NCI-H187 treated with DMSO at 0.1 percent for 48 hours (cell line): ENCODE measurements at regions not wholly inside any gene's neighbourhood (a gene's known extent, or its start where the extent isn't known, plus 50 kb on each side); places are given as distances from the start of the nearest gene placed in this dataset.
"Not testable (repeated sequence)": the region's sequence is repeated elsewhere in the genome, so short reads cannot be mapped to it uniquely, and the experiment has no call there.

Experiments
- DNase-seq: peaks from one replicate; lab custom pipeline; 2025; lab: John Stamatoyannopoulos, UW

DNA sequence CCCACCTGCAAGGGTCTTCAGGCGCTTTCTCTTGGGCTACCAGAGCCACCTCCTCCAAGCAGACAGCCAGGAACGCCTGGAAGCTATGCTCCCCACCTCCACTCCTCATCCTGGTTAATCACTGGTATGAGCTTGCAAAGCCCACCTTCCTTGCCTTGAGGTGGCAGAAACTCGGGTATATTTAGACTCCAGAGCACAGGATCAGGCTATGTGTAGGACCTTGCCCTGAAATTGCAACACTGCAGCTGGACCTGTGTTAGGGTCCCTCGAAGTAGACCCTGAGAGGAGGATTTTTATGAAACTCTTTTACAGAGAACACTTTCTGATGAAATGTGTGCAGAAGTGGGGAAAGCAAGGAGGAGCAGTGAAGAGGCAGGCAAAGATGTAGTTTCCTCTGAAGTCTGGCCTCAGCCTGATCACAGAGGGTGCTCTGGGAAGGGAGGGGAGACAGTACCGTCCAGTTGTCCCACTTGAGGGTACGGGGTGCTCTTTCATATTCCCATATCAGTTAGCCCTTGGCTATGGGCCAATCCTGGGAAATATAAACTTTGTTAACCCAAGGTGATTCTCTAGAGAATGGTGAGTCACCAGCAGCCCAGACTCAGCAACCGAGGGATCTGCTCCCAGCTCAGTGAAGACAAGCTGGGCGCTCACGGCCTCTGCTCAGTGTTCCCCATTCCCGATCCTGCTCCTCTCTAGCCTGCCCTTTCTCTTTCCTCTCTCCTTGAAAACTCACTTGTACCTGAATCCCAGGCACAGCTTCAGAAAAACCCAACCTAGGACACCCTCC lies 157.9 kb downstream of the UQCRFS1 start:
- no peak for DNase-seq

DNA sequence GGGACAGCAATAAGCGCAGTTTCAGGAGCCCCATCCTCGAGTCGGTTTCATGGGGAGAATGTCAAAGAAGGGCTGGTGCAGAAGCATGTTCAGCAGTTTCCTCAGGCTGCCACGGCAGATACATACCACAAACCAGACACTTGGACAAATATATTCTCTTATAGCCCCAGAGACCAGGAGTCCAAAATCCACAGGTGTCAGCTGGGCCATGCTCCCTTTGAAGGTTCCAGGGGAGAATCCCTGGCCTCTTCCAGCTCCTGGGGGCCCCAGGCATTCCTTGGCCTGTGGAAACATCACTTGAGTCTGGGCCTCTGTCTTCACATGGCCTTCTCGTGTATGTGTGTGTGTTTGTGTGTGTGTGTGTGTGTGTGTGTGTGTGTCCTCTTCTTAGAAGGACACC lies 164.1 kb downstream of the UQCRFS1 start:
- no peak for DNase-seq

DNA sequence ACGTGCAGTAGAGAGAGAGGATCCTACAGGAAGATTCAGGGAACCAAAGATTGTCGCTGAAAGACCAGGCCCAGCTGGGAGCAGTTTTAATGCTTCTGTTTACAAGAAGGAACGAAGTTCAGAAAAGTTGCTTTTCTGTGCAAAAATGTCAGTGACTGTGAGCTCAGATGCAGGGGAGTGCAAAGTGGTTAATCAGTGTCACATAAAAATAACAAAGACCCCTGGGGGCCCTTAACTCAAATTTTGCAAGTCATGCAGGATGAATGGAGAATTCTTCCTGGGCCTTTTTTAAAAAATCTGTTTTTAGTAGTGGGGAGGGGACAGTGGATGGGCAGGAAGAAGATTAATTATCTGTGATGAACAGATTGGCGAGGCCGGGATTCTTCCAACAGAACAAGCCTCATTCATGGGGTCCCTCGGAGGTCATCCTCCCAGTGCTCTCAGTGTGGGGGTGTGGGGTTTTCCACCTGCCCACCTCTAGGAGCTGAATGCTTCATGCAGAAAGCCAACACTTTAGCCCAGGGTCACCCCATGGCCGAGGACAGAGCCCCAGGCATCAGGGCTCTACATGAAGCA lies 167.2 kb downstream of the UQCRFS1 start:
- DNase-seq, result no peak

DNA sequence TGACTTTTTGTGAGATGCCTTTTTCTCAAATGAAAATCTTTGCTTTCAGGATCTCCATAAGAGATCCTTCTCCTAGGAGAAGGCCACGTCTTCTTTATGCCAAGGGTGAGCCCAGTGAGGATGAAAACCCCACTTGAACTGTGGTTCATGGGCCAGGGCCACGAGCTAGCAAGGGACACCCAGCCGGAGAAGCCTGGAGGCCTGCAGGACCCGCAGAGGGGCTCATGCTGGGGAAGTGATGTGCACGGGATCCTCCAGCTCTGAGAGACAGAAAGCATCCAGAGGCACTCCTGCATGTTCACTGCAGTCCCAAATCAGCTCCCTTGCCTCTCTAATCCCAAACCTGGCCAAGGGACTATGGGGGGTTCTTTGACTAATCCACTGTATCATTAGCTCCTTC lies 168.9 kb downstream of the UQCRFS1 start:
- no peak for DNase-seq

DNA sequence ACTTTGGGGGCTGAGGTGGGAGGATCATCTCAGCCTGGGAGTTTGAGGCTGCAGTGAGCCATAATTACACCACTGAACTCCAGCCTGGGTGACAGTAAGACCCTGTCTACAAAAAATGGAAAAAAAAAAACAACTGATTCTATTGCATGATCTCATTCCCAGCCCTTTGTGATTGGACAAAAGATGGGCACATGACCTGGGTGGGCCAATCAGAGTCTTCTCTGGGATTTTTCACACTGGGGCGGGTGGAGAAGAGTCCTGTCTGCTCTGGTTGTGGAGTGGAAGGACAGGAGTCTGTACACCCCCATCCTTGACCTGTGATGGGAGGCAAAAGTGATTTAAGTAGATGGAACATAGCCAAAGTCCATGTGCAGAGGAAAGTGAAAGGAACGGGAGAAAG lies 170.5 kb downstream of the UQCRFS1 start:
- DNase-seq, result no peak

DNA sequence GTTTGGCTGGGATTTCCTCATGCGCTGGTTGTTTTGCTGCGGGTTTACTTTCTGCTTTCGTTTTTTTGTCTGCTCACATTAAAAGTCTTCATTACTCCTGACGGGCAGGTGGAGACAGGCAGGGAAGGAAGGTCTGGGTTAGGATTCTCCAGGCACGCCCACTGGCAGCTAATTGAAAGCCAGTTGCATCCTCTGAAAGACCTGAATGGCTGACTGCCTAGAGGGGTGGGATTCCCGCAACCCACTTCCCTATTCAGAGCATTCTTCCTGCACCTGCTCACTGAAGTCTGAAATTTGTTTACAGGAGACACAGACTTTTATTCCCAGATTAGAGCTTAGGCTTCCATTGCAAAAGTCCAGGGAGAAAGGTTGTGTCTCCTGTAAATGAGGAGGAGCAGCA lies 172.0 kb downstream of the UQCRFS1 start:
- no peak for DNase-seq

DNA sequence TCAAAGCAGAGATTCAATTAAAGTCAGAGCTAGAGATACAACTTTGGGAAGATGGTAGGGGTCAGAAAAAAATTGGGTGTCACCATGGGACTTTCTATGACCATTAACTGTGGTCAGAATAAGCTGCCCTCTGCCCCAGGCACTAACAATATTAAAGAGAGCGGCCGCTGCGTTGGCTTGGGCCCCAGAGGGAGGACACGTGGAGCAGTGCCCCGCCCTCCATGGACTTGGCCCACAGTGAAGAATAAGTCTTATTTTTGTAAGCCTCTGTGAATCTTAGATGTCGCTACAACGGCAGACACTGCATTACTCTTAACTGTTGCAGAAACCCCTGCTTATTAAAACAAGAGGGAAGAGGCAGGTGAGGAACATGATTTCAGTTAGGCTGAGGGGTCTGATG lies 172.7 kb downstream of the UQCRFS1 start:
- DNase-seq, result no peak

DNA sequence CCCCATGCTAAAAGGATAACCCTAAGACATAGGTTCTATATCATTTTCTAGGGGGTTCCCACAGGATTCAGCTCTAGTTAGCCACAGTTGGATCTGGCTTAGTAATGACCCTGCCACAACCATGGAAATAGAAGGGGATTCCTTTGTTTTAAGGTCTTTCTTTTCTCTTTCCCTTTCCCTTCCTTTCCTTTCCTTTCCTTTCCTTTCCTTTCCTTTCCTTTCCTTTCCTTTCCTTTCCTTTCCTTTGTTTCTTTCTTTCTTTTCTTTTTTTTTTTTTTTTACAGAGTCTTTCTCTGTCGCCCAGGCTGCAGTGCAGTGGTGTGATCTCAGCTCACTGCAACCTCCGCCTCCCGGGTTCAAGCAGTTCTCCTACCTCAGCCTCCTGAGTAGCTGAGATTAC lies 173.9 kb downstream of the UQCRFS1 start:
- not testable (repeated sequence) for DNase-seq

DNA sequence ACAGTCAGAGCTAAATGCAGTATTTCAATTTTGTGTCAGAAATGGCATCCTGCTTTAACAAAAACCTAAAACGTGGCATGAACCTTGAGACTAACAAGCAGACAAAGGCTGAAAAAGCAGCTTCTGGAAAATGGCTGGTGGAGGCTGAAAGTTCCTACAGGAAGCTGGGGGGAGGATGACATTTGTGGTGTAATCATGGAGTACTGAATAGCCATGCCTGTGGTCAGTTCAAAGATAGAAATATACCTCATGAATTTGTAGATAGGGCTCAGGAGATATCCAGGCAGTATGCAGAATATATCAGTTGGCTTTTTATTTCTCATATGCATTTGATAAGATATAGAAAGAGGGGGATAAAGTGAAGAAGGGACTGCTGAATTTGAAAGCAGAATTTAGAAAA lies 181.7 kb downstream of the UQCRFS1 start:
- DNase-seq, result no peak

DNA sequence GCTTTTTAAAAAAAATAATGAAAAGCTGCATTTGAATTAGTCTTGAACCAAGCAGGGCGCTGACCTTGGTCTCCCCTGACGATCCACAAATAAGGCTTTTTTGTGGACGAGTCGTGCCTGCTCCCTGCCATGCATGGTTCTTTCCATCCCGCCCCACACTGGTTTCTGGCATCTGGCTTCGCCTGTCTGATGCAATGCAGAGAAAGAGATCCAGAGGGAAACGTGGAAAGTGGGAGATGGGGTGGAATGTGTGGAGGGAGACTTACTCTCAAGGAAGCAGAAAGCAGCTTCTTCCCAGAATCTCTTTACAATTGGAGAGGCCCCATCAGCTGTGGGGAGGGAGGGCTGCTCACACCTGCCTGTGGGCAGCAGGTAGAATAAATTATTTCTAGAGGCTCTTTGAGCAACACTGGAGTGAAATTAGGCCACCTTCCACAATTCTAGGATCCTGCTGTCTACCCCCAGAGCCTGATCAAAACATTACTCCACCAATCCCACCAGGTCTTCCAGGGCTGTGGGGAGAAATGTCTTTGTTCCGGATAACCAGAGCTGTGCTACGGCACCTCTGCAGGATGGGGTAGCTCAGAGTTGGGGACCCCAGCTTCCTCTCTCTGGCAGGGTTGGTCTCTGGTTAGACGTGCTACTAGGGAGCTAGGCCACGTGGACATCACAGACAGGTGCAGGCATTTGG lies 183.5 kb downstream of the UQCRFS1 start:
- no peak for DNase-seq

DNA sequence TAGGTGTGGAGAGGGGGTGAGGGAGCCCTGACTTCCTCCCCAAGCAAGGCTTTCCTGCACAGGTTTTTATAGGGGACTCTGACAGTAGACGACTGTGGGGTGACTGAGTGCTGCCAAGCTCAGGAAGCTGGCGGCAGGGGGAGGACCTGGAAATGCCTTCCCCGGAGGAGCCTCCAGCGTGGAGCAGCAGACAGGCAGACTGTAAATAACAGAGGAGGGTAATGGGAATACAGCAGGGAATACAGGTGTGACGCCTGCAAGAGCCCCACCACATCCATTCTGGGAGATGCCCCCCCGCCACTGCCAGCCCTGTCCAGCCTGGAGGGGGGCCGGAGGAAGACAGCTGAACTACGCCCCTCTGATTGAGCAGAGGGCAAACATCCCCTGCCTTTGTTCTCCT lies 190.4 kb downstream of the UQCRFS1 start:
- no peak for DNase-seq

DNA sequence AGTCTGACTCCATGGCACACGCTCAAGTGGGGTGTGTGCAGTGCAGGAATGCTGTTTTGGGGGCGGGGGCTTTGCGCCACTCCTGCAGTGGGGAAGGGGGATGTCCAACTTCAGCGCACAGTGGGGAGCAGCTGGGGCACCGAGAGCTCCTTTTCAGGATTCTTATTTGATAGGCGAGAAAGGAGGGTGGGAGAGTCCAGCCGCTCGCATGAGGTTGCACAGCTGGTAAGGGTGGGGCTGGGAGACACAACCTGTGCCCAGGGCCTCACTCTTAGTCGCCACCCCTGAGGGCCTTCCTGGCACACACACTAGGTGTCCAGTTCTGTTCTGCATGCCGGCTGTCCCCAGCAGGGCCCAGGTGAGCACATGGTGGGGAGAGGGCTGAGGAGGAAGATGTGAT lies 190.8 kb downstream of the UQCRFS1 start:
- DNase-seq, result no peak

DNA sequence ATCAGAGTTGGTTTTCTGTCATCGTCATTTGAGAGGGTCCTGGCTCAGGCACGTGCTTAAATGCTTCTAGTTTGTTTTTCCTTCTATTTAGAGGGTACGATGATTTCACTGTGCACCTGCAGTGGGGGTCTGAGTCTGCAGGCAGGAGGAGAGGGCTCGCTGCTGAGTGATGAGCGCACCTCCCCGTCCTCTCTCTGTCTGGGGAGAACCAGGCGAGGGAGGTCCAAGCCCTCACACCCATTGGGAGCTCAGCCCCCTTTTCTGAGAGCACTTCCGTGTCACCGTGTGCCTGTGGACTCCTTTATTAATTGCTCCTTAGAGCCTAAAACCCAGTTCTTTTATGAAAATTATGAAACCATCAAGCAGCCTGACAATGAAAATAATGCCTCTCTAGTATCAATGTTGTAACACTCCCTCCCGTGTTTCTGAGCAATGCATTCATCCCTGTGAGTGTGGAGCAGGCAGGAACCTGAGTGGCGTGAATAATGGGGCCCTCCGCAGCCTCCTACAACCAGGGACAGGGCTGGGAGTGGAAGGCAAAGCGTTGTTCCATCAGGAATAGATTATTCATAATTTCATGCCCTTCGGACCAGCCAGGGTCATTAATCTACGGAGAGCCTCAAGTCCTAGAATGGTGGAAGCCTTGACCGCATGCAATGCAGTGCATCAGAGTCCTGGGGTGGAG lies 191.6 kb downstream of the UQCRFS1 start:
- DNase-seq, result no peak

DNA sequence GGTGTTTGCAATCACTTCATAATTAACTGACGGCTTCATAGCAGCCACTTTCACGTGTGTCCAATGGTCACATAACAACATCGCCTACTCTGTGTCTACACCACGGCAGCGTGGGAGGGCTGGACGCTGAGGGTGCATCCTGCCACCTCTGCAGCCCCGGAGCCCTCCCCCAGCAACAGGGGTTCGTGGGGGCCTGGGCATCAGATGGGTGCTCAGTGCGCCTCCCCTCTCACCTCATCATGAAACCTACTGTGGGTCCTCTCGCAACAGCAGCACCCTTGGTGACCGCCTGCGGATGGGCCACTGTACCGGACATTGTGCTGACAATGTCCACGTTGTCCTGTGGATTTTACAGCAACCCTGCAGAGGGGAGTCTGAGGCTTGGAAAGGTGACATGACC lies 193.5 kb downstream of the UQCRFS1 start:
- DNase-seq, result no peak

DNA sequence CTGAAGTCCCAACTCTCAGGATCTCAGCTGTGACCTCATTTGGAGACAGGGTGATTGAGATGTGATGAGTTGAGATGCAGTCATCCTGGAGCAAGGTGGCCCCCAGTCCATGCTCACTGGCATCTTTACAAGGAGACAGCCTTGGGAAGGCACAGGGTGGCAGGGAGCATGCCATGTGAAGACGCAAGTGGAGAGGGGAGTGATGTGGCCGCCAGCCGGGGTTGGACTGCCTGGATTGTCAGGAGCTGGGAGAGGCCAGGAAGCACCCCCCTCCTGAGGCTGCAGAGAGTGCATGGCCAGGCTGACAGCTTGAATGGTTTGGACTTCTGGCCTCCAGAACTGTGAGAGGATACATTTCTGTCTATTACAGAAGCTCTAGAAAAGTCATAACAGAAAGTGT lies 194.4 kb downstream of the UQCRFS1 start:
- no peak for DNase-seq

DNA sequence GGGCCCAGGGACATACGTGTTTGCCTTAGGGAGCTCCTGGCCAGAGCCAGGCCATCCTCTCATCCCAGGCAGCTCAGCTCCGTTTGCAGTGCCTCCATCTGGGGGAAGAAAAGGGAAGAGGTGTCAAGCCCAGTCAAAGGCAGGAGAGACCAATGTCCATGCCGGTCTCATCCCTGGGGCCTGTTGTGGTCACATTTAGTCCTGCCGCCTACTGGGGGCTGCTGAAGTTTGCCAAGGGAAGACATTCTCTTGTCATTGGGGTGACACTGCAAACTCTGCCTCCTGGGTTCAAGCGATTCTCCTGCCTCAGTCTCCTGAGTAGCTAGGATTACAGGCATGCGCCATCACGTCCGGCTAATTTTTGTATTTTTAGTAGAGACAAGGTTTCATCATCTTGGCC lies 195.2 kb downstream of the UQCRFS1 start:
- no peak for DNase-seq

DNA sequence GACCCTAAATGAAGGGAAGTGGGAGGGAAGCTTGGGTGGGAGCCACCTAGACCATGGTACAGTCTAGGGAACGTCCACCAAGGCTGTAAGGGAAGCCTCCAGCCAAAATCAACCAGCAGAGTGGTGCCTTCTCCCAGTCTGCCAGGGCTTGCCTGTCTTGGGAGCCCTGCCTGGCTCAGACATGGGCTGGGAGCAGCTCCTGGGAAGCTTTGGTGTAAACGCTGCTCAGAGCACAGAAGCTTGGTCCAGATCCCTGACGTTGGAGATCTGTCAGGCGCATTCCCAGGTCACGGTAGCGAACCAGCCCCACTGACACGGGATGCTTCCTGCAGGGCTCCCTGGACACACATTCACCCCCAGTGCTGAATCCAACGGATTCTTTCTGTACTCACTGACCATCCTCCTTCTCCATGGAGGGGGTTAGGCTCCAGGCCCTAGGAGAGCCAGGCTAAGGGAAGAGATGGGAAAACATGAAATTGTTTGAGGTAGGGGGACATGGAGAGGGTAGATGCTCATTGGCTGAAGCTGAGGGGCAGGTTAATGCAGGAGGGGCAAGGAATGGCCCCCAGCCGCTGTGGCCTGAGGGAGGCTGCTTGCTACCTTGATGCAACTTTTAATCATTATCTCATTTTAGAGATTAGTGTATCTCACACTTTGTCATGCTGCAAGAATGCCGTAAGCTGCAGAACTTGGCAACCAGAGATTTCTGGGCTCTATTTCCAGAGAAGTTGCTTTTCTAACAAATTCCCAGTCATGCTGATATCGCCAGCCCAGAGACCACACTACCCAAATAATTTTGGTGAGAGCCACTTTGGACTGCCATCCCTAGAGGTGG lies 195.8 kb downstream of the UQCRFS1 start:
- DNase-seq, result no peak

DNA sequence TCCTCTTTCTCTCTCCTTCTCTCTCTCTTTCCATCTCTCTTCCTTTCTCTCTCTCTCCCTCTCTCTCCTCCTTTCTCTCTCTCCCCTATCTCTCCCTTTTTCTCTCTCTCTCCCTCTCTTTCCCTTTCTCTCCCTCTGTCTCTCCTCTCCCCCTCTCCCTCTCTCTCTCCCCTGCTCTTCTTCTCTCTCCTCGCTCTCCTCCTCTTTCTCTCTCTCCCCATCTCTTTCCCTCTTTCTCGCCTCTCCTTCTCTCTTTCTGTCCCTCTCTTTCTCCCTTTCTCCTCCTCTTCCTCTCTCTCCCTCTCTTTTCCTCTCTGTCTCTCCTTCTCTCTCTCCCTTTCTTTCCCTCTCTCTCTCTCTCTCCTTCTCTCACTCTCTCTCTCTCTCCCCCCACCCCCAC lies 196.6 kb downstream of the UQCRFS1 start:
- no peak for DNase-seq

DNA sequence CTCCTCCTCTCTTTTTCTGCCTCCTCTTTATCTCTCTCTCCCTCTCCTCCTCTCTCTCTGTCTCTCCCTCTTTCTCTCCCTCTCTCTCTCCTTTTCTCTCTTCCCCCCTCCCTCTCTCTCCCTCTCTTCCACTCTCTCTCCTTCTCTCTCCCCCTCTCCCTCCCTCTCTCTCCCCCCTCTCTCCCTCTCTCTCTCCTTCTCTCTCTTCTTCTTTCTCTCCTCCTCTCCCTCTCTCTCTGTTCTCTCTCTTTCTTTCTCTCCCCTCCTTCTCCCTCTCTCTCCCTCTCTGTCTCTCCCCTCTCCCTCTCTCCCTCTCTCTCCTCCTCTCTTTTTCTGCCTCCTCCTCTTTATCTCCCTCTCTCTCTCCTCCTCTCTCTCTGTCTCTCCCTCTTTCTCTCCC lies 197.4 kb downstream of the UQCRFS1 start:
- no peak for DNase-seq

DNA sequence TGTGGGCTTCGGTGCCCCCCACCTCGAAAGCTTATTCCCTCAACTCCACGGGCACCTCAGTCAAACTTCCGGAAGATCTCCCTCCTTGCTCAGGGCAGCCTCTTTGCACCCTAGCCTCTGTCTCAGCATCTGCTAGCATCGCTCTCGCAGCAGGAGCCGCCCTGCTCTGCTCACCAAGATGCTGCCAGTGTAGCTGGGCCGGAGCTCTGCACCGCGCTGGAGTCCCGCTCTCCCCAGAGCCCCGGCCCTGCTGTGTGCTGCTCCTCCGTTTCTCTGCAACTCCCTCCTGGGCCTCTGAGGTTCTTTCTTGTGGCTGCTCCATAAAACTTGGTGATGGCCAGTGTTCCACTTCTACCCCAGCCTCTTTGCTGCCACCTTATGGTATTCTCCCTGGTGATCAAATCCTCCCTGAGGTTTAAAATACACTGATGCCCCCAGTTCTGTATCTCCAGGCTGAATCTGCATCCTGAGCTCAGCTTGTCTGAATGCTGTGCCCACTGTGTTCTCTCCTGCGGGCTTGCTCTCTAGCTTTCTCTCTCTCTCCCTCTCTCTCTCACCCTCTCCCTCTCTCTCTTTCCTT lies 198.0 kb downstream of the UQCRFS1 start:
- DNase-seq, result no peak

DNA sequence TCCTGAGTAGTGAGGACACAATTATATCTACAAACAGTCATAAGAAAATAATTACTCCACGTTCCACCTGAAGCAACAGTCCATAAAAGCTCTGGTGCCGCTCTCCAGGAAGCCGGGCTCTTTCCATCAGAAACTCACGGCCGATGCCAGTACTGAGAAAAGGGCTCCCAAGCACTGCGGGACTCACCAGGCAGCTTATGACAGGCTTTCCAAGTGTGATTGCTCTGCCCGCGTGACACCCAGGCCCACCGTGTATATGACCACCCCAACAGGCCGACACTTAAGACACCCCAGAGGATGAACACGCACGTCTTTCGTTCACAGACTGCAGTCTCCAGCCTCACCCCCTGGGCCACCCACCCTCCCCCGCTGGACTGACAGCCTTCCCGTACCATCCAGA lies 199.0 kb downstream of the UQCRFS1 start:
- DNase-seq, result no peak

DNA sequence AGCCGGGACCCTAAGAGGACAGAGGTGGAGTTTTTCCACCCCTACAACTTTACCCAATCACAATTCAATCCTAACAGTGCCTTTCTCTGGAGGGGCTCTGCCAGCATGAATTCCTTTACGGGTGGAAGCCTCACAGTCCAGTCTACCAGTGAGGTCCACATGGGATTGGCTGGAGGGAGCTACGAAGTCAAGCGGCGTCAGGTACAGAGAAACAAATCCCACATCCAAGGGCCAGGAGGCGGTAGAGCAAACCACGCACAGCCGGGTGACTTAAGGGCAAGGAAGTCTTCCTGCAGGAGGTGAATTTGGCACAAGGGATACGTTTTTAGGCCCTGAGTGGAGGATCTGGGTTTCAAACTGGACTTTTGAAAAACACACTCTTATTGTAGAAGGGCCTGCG lies 199.6 kb downstream of the UQCRFS1 start:
- DNase-seq, result no peak
